ENCODE measurements at regions not wholly inside any gene's neighbourhood (a gene's known extent, or its start where the extent isn't known, plus 50 kb on each side); places are given as distances from the start of the nearest gene placed in this dataset.

GRCh38 chr5:121430538-121430937, 421.1 kb upstream of the FTMT start (continued):
- TF ChIP-seq REST (IDR thresholded peaks at IDR 0.05; ENCODE audit: low read depth, low read length) (no peak), RFX5 (IDR thresholded peaks at IDR 0.05; ENCODE audit: low read length) (no peak), USF1 (IDR thresholded peaks at IDR 0.05; ENCODE audit: borderline replicate concordance, low read depth) (no peak), CTCF (IDR thresholded peaks at IDR 0.05) (no peak), GATA2 (CRISPR knock-in tag; IDR thresholded peaks at IDR 0.05) (no peak)

- no peak for TF ChIP-seq TAF1 (IDR thresholded peaks at IDR 0.05; ENCODE audit: borderline replicate concordance, low read depth, low read length)
- no peak for TF ChIP-seq SIN3A (IDR thresholded peaks at IDR 0.05; ENCODE audit: borderline replicate concordance, low read depth, low read length)
- no peak for TF ChIP-seq EP300 (IDR thresholded peaks at IDR 0.05; ENCODE audit: borderline replicate concordance in 1 of 2, low read depth in 1 of 2, low read length in 1 of 2)
- no peak for TF ChIP-seq RFX5 (IDR thresholded peaks at IDR 0.05; ENCODE audit: low read length)
- no peak for TF ChIP-seq ZBTB33 (IDR thresholded peaks at IDR 0.05; ENCODE audit: borderline replicate concordance, low read depth)
- TF ChIP-seq SMC3 (IDR thresholded peaks at IDR 0.05; ENCODE audit: low read depth, low read length), result no peak
- TF ChIP-seq FOSL2 (IDR thresholded peaks at IDR 0.05; ENCODE audit: borderline replicate concordance, low read depth), result no peak
- no peak overlapping the region for H3K9ac ChIP-seq
- H3F3A ChIP-seq (replicated peaks; ENCODE audit: insufficient read depth), result no peaks in the 10 kb centered on the region
- no peaks in the 10 kb centered on the region for H3K27me3 ChIP-seq (ENCODE audit: insufficient read depth)
- no peak overlapping the region for H3K27ac ChIP-seq (ENCODE audit: low read depth in 2 of 2, low read length in 1 of 2)
- H3K79me2 ChIP-seq (ENCODE audit: insufficient read depth), result no peaks in the 10 kb centered on the region
- ChIA-PET POLR2A (no interaction called here), CTCF (no interaction called here)
- H3K36me3 ChIP-seq (replicated peaks in 1 of 2; ENCODE audit: control insufficient read depth in 1 of 2, insufficient read depth in 2 of 2, low read length in 1 of 2), result no peaks in the 10 kb centered on the region
- H3K4me3 ChIP-seq (ENCODE audit: low read depth in 2 of 2, low read length in 1 of 2), result no peak overlapping the region
- H3K4me1 ChIP-seq (ENCODE audit: control insufficient read depth in 1 of 2, insufficient read depth in 2 of 2, low read depth in 1 of 2, low read length in 1 of 2), result no peaks in the 10 kb centered on the region
- 0 out of 2 replicates have a peak, but pooled peaks cover 8% of the 10 kb centered on the region for H3K9me3 ChIP-seq
- WGBS (ENCODE audit: low lambda C conversion rate), result 30% methylated on average over 2 of the region's 2 CpGs
- no peaks in the 10 kb centered on the region for H4K20me1 ChIP-seq (ENCODE audit: insufficient read depth)
- H3K4me2 ChIP-seq, result no peak overlapping the region
- DNase-seq, result no peak
- no peak overlapping the region for H2AFZ ChIP-seq (ENCODE audit: low read depth)
- no peaks in the 10 kb centered on the region for H3K9me2 ChIP-seq
Measured at GRCh38 chr5:121445511-121445910, 406.2 kb upstream of the FTMT start.

All from SK-N-SH (cell line).